HepG2 (cell line): ENCODE measurements at regions not wholly inside any gene's neighbourhood (a gene's known extent, or its start where the extent isn't known, plus 50 kb on each side); places are given as distances from the start of the nearest gene placed in this dataset.

Experiments used
- ATAC-seq: fragments of 200-7000 bp; cut with Tn5 transposase; 3 replicates; pipeline ENCODE4 v1.9.1; 2020; ENCODE audit warnings: mild to moderate bottlenecking, moderate library complexity
- BruUV-seq: library from RNA; stranded (reverse); fragments of 400-500 nt; replicated peaks from 2 replicates; lab custom pipeline; 2021; lab: Mats Ljungman, UMichigan
- CTCF ChIA-PET: fragments of 300-600 bp; formaldehyde crosslinking; extraction: SDS; loops from one replicate; lab custom pipeline; 2021; ENCODE audit warnings: low total read pairs, inconsistent platforms, low intra/inter-chr PET ratio; lab: Yijun Ruan, JAX
- POLR2A ChIA-PET: fragments of 350-600 bp; sonication (Branson Sonifier 250); formaldehyde crosslinking; loops from one replicate; lab custom pipeline; 2020; ENCODE audit warnings: antibody characterized with exemption, inconsistent platforms; lab: Yijun Ruan, JAX
- DNase-seq: peaks from one replicate; pipeline ENCODE4 v3.0.0-alpha.2; 2015; ENCODE audit warnings: low spot score
- FAIRE-seq: peaks from 3 replicates; lab custom pipeline; 2011; peaks lifted over from hg19 to GRCh38; lab: Jason Lieb, UNC
- H2AFZ ChIP-seq: one replicate; pipeline ENCODE4 v1.6.1; 2011; ENCODE audit warnings: low read length, inconsistent platforms
- H3K27ac ChIP-seq: fragments of 300-600 bp; 3 replicates; pipeline ENCODE4 v1.8.0; 2011; ENCODE audit warnings: mixed run types, mild to moderate bottlenecking, mixed read lengths, low read length, inconsistent platforms; ENCODE audit not compliant: insufficient read depth; ENCODE audit errors: extremely low read length
- H3K27me3 ChIP-seq, 2 experiments: fragments of 200-600 bp in 1 of 2; 2 replicates in 1 of 2; 3 replicates in 1 of 2; pipeline versions ENCODE4 v1.6.0 to v1.8.0; 2011; ENCODE audit warnings: low read length in 2 of 2, mild to moderate bottlenecking in 2 of 2, moderate library complexity in 2 of 2, inconsistent platforms in 1 of 2; ENCODE audit not compliant: insufficient read depth in 2 of 2, control insufficient read depth in 1 of 2
- H3K36me3 ChIP-seq, 2 experiments: fragments of 200-600 bp in 1 of 2; replicated peaks in 1 of 2; 2 replicates in 1 of 2; 3 replicates in 1 of 2; pipeline versions ENCODE4 v1.5.1 to v1.8.0; 2011; ENCODE audit warnings: low read length in 2 of 2, inconsistent platforms in 1 of 2; ENCODE audit not compliant: insufficient read depth in 2 of 2, control insufficient read depth in 1 of 2
- H3K4me1 ChIP-seq: 2 replicates; pipeline ENCODE4 v1.5.1; 2012; ENCODE audit warnings: low read length, inconsistent platforms; ENCODE audit not compliant: insufficient read depth
- H3K4me2 ChIP-seq: 2 replicates; pipeline ENCODE4 v1.6.0; 2011; ENCODE audit warnings: low read depth, low read length, inconsistent platforms
- H3K4me3 ChIP-seq, 3 experiments: fragments of 200-600 bp in 1 of 3; sonication (generic), shearing (Covaris generic) in 1 of 3; replicated peaks in 1 of 3; 2 replicates each; pipeline ENCODE4 v1.5.1; 2011 to 2016; ENCODE audit warnings: low read length in 3 of 3, inconsistent platforms in 2 of 3, low read depth in 2 of 3, mild to moderate bottlenecking in 2 of 3, control low read depth in 1 of 3, mixed read lengths in 1 of 3; ENCODE audit not compliant: insufficient read depth in 1 of 3
- H3K79me2 ChIP-seq: one replicate; pipeline ENCODE4 v1.6.1; 2011; ENCODE audit warnings: low read length, inconsistent platforms; ENCODE audit not compliant: insufficient read depth
- H3K9ac ChIP-seq: 2 replicates; pipeline ENCODE4 v1.6.0; 2011; ENCODE audit warnings: mild to moderate bottlenecking, low read depth, low read length, inconsistent platforms; ENCODE audit not compliant: insufficient read depth
- H3K9me3 ChIP-seq: 2 replicates; pipeline ENCODE4 v1.5.1; 2012; ENCODE audit warnings: mild to moderate bottlenecking, low read length
- H4K20me1 ChIP-seq: 2 replicates; pipeline ENCODE4 v1.6.0; 2011; ENCODE audit warnings: inconsistent platforms, mild to moderate bottlenecking, low read length, moderate library complexity; ENCODE audit not compliant: insufficient read depth
- ARNT ChIP-seq: fragments of 450-650 bp; IDR thresholded peaks from 2 replicates; pipeline ENCODE4 v1.6.1; 2017
- ATF2 ChIP-seq: sonication (generic); formaldehyde crosslinking; IDR thresholded peaks from 2 replicates; pipeline ENCODE4 v1.4.0; 2020; ENCODE audit warnings: missing genetic modification reagents
- GFI1 ChIP-seq: sonication (generic); formaldehyde crosslinking; IDR thresholded peaks from 2 replicates; pipeline ENCODE4 v1.5.0; 2020; ENCODE audit warnings: missing genetic modification reagents, mild to moderate bottlenecking, borderline replicate concordance
- IKZF5 ChIP-seq: IDR thresholded peaks from 2 replicates; pipeline ENCODE4 v1.6.1; 2018; ENCODE audit warnings: missing genetic modification reagents, mild to moderate bottlenecking, missing compliant biosample characterization
- POLR2AphosphoS5 ChIP-seq: IDR thresholded peaks from 2 replicates; pipeline ENCODE4 v1.6.1; 2012; ENCODE audit warnings: low read depth, low read length
- SALL1 ChIP-seq: sonication (generic); formaldehyde crosslinking; IDR thresholded peaks from 2 replicates; pipeline ENCODE4 v1.8.0; 2022; ENCODE audit warnings: mild to moderate bottlenecking, missing genetic modification reagents
- SALL2 ChIP-seq: sonication (generic); formaldehyde crosslinking; IDR thresholded peaks from 2 replicates; pipeline ENCODE4 v1.8.1; 2023; ENCODE audit warnings: mild to moderate bottlenecking, missing genetic modification reagents, inconsistent platforms
- SETDB1 ChIP-seq: sonication (generic); formaldehyde crosslinking; IDR thresholded peaks from 2 replicates; pipeline ENCODE4 v1.5.1; 2020; ENCODE audit warnings: missing genetic modification reagents, mild to moderate bottlenecking, borderline replicate concordance
- SMAD3 ChIP-seq: sonication (generic); formaldehyde crosslinking; IDR thresholded peaks from 2 replicates; pipeline ENCODE4 v1.4.0; 2020; ENCODE audit warnings: missing genetic modification reagents
- THYN1 ChIP-seq: sonication (generic); formaldehyde crosslinking; IDR thresholded peaks from 2 replicates; pipeline ENCODE4 v1.8.1; 2023; ENCODE audit warnings: low read depth, mild to moderate bottlenecking, moderate library complexity, missing genetic modification reagents, borderline replicate concordance
- ZBTB25 ChIP-seq: IDR thresholded peaks from 2 replicates; pipeline ENCODE4 v1.6.1; 2018; ENCODE audit warnings: missing genetic modification reagents
- ZFY ChIP-seq: sonication (generic); formaldehyde crosslinking; IDR thresholded peaks from 2 replicates; pipeline ENCODE4 v1.4.0; 2020; ENCODE audit warnings: missing genetic modification reagents
- ZNF34 ChIP-seq: sonication (generic); formaldehyde crosslinking; IDR thresholded peaks from 2 replicates; pipeline ENCODE4 v1.4.0; 2020; ENCODE audit warnings: mild to moderate bottlenecking, missing genetic modification reagents, borderline replicate concordance
- ZNF446 ChIP-seq: sonication (generic); formaldehyde crosslinking; IDR thresholded peaks from 2 replicates; pipeline ENCODE4 v1.5.0; 2020; ENCODE audit warnings: mild to moderate bottlenecking, missing genetic modification reagents
- ZNF674 ChIP-seq: sonication (generic); formaldehyde crosslinking; IDR thresholded peaks from 2 replicates; pipeline ENCODE4 v1.5.0; 2020; ENCODE audit warnings: low read depth, mild to moderate bottlenecking, missing genetic modification reagents
- ZNF766 ChIP-seq: sonication (generic); formaldehyde crosslinking; IDR thresholded peaks from 2 replicates; pipeline ENCODE4 v1.5.0; 2020; ENCODE audit warnings: missing genetic modification reagents, borderline replicate concordance
- WGBS: methylation state at CpG from one replicate; pipeline ENCODE4 v1.1.6; 2017; ENCODE audit warnings: low lambda C conversion rate; 5-methylcytosine and 5-hydroxymethylcytosine counted together
- in situ Hi-C: cut with HindIII; loops from 2 replicates; pipeline ENCODE4 v1.10.0; 2017; ENCODE audit warnings: low pct_unique_long_range_greater_than_20kb; ENCODE audit not compliant: extremely low pct_ligation_motif_present
- intact Hi-C: fragments of 100-400 bp; cut with micrococcal nuclease; formaldehyde crosslinking; loops from one replicate; pipeline ENCODE4 v1.10.0; 2022; ENCODE audit not compliant: unreplicated experiment

- Histone ChIP-seq H3K79me2 (no peaks in the 10 kb centered on the region), H3K4me1 (no peaks in the 10 kb centered on the region), H2AFZ (no peak overlapping the region), H3K4me3 (no peak overlapping the region), H3K27me3 (peaks cover 0 to 6% of the 10 kb centered on the region in 2 experiments; a peak in 2 of 5 replicates), H4K20me1 (no peaks in the 10 kb centered on the region), H3K36me3 (no peaks in the 10 kb centered on the region), H3K4me2 (no peak overlapping the region), H3K9me3 (no peaks in the 10 kb centered on the region), H3K9ac (no peak overlapping the region), H3K27ac (no peak overlapping the region)
- no TSS peak for BruUV-seq
- no peak for ATAC-seq
- no peak for TF ChIP-seq ZNF766 (CRISPR knock-in tag)
- TF ChIP-seq SETDB1 (CRISPR knock-in tag), result no peak
- TF ChIP-seq IKZF5 (CRISPR knock-in tag), result no peak
- TF ChIP-seq ZNF674 (CRISPR knock-in tag), result no peak
- TF ChIP-seq GFI1, result no peak
- 17% methylated on average over 6 of the region's 6 CpGs for WGBS
- in situ Hi-C loops, result no loop called here
- no peak for DNase-seq
- ChIA-PET CTCF (no interaction called here), POLR2A (no interaction called here)
- no peak for FAIRE-seq
- intact Hi-C loops, result no loop called here
Measured at GRCh38 chr10:111831058-111831457, 352.5 kb downstream of the GPAM start.

GRCh38 chr10:111833251-111833650 is 350.3 kb downstream of the GPAM start:
- Histone ChIP-seq H3K36me3 (no peaks in the 10 kb centered on the region), H3K9ac (no peak overlapping the region), H3K4me2 (no peak overlapping the region), H3K9me3 (no peaks in the 10 kb centered on the region), H3K27me3 (peaks cover 0 to 6% of the 10 kb centered on the region in 2 experiments; a peak in 2 of 5 replicates), H2AFZ (no peak overlapping the region), H4K20me1 (no peaks in the 10 kb centered on the region), H3K27ac (no peak overlapping the region), H3K79me2 (no peaks in the 10 kb centered on the region), H3K4me1 (no peaks in the 10 kb centered on the region), H3K4me3 (no peak overlapping the region)
- BruUV-seq, result no TSS peak
- FAIRE-seq (no peak), ATAC-seq (no peak), DNase-seq (no peak)
- TF ChIP-seq ZBTB25 (CRISPR knock-in tag), result no peak
- TF ChIP-seq SALL2, result no peak
- TF ChIP-seq THYN1, result no peak
- no peak for TF ChIP-seq ARNT
- no peak for TF ChIP-seq ZNF34
- TF ChIP-seq SMAD3 (CRISPR knock-in tag), result no peak
- TF ChIP-seq ATF2 (CRISPR knock-in tag), result no peak
- TF ChIP-seq ZFY (CRISPR knock-in tag), result no peak
- no peak for TF ChIP-seq POLR2AphosphoS5
- no peak for TF ChIP-seq ZNF446
- TF ChIP-seq SALL1, result no peak
- WGBS, result 0% methylated on average over 2 of the region's 2 CpGs
- intact Hi-C loops (no loop called here), in situ Hi-C loops (no loop called here)
- ChIA-PET CTCF (no interaction called here), POLR2A (no interaction called here)
